GM23248 (cell line): ENCODE measurements at regions not wholly inside any gene's neighbourhood (a gene's known extent, or its start where the extent isn't known, plus 50 kb on each side); places are given as distances from the start of the nearest gene placed in this dataset.

Experiments
- EZH2 ChIP-seq: fragments of 200-600 bp; sonication (generic); IDR thresholded peaks from 2 replicates; pipeline ENCODE4 v1.6.1; 2018; ENCODE audit warnings: antibody characterized with exemption, mild to moderate bottlenecking; ENCODE audit not compliant: insufficient read depth, poor library complexity, severe bottlenecking
- EZH2phosphoT487 ChIP-seq: fragments of 200-600 bp; sonication (generic); IDR thresholded peaks from 2 replicates; pipeline ENCODE4 v1.6.1; 2018; ENCODE audit warnings: antibody characterized with exemption, moderate library complexity, mild to moderate bottlenecking, low read depth; ENCODE audit not compliant: insufficient read depth

GRCh38 chr11:41522899-41523672 is 63.6 kb upstream of the LRRC4C start:
- no peak for TF ChIP-seq EZH2phosphoT487
- no peak for TF ChIP-seq EZH2
